ENCODE measurements at regions not wholly inside any gene's neighbourhood (a gene's known extent, or its start where the extent isn't known, plus 50 kb on each side); places are given as distances from the start of the nearest gene placed in this dataset.

DNA sequence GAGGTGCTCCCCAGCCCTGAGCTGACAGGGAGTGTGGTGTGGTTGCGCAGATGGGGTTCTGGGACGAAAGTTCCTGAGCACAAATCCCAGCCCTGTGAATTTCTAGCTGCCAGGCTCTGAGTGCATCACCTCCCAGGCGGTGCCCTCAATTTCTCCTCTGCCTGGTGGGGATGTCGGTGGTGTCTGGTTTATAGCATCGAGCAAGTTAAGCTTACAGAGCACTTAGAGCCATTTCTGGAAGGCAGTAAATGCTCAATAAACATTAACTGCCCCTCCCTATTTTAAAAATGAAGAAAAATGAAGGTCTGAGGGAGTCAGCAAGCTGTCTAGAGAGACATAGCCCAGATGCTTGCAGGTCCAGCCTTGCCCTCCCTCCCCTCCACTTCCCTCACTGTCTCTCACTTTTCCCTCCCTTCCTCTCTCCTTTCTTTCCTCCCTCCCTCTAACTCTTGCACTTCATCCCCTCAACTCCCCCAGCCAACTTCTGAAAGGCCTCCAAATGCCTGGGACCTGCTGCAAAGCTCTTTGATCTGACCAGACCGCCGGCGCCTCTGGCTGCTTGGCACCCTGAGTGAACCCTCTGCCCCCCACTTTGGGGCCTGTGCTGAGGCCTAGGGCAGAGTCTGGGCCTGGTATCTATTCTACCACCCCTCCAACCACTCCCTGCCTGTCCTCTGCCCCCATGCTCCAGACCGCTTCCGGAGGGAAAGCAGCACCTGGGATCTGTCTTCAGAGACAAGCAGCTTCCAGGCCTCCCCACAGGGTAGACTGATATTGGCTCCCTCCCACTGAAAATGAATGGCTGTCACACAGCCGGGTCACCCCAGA lies 438.3 kb downstream of the RPS24 start (continued):
- TF ChIP-seq EZH2 (IDR thresholded peaks at IDR 0.05) (no peak), ZNF274 (IDR thresholded peaks at IDR 0.05; ENCODE audit: low read depth, low read length) (no peak), ZFX (IDR thresholded peaks at IDR 0.05) (no peak)
- TF ChIP-seq, protein P1, sequence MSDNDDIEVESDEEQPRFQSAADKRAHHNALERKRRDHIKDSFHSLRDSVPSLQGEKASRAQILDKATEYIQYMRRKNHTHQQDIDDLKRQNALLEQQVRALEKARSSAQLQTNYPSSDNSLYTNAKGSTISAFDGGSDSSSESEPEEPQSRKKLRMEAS (IDR thresholded peaks at IDR 0.05), result no peak

DNA sequence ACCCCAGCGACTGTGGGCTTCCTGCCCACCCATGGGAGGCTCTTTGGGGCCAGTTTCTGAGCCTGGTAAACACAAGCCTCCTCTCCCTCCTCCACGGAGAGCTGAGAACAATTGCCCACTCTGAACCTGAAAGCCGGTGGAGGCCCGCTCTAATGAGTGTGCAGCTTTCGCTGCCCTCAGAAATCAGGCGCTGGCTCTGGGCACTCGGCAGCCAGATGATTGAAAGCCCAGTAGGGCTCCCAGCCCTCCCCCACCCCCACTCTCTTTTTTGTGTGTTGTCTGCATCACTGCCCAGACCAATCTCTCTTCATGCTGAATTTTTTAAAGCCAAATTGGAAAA lies 438.9 kb downstream of the RPS24 start:
- Histone ChIP-seq H3K9me3 (ENCODE audit: control insufficient read depth in 1 of 2, insufficient read depth in 1 of 2, low read depth in 1 of 2, low read length in 2 of 2) (no peaks in the 10 kb centered on the region), H3K79me2 (ENCODE audit: insufficient read depth, low read length) (no peaks in the 10 kb centered on the region), H3K36me3 (ENCODE audit: control insufficient read depth in 1 of 2, insufficient read depth in 2 of 2, low read length in 2 of 2) (no peaks in the 10 kb centered on the region), H3K9ac (ENCODE audit: low read length) (no peak overlapping the region), H3K27ac (ENCODE audit: low read depth, low read length) (no peak overlapping the region), H3K4me3 (replicated peaks in 1 of 2; ENCODE audit: low read depth in 1 of 2, low read length in 2 of 2) (no peak overlapping the region), H3K27me3 (ENCODE audit: insufficient read depth, low read length) (peaks cover 7% of the 10 kb centered on the region; the same call in 1 of the 2 replicates), H4K20me1 (ENCODE audit: insufficient read depth) (no peaks in the 10 kb centered on the region), H3K4me2 (ENCODE audit: low read length) (no peak overlapping the region), H3K4me1 (ENCODE audit: control insufficient read depth in 1 of 2, insufficient read depth in 2 of 2, low read length in 2 of 2) (no peaks in the 10 kb centered on the region), H3K9me2 (ENCODE audit: insufficient read depth) (no peaks in the 10 kb centered on the region), H2AFZ (ENCODE audit: low read depth, low read length, poor library complexity, severe bottlenecking) (no peak overlapping the region)
- no peak for ATAC-seq
- ChIA-PET RAD21 (ENCODE audit: low non-redundant PET in 1 of 2, low total read pairs in 2 of 2, uncharacterized antibody in 2 of 2, unreplicated experiment in 2 of 2) (no interaction called here), CTCF (no interaction called here), POLR2A (no interaction called here)
- TF ChIP-seq SIN3A (IDR thresholded peaks at IDR 0.05; ENCODE audit: low read depth), result no peak
- TF ChIP-seq, protein P1 (IDR thresholded peaks at IDR 0.05), result no peak
- TF ChIP-seq TCF7L2 (IDR thresholded peaks at IDR 0.05; ENCODE audit: borderline replicate concordance, extremely low read depth, insufficient read depth, insufficient read length), result no peak
- TF ChIP-seq SP1 (IDR thresholded peaks at IDR 0.05; ENCODE audit: low read depth), result no peak
- BruUV-seq (replicated peaks), result no TSS peak
- DNase-seq (ENCODE audit: low read depth, low spot score), result no peak
- intact Hi-C loops (cut with micrococcal nuclease), result no loop called here

DNA sequence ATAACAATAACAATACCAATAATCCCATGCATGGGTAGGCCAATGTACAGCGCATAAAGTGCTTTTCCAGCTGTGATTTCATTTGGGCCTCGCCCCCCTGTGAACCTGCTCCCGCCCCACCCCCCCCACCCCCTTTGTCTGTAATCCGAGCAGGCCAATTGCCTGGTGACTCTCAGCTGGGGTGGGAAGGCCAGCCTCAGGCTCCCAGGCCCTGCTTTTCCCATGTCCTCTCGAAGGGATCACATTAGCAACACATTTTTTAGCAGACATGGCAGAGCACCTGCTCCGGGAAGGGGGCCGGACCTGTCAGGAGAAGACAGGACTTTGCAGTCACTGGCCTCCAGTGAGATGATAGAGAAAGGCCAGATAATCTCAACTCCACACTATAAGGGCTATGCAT lies 439.3 kb downstream of the RPS24 start:
- Histone ChIP-seq H3K36me3 (ENCODE audit: control insufficient read depth in 1 of 2, insufficient read depth in 2 of 2, low read length in 2 of 2) (no peaks in the 10 kb centered on the region), H3K27me3 (ENCODE audit: insufficient read depth, low read length) (peaks cover 10% of the 10 kb centered on the region; the same call in 1 of the 2 replicates), H3K27ac (ENCODE audit: low read depth, low read length) (no peak overlapping the region), H2AFZ (ENCODE audit: low read depth, low read length, poor library complexity, severe bottlenecking) (no peak overlapping the region), H4K20me1 (ENCODE audit: insufficient read depth) (no peaks in the 10 kb centered on the region), H3K4me1 (ENCODE audit: control insufficient read depth in 1 of 2, insufficient read depth in 2 of 2, low read length in 2 of 2) (no peaks in the 10 kb centered on the region), H3K4me2 (ENCODE audit: low read length) (no peak overlapping the region), H3K79me2 (ENCODE audit: insufficient read depth, low read length) (no peaks in the 10 kb centered on the region), H3K9ac (ENCODE audit: low read length) (no peak overlapping the region), H3K9me2 (ENCODE audit: insufficient read depth) (no peaks in the 10 kb centered on the region), H3K9me3 (ENCODE audit: control insufficient read depth in 1 of 2, insufficient read depth in 1 of 2, low read depth in 1 of 2, low read length in 2 of 2) (no peaks in the 10 kb centered on the region), H3K4me3 (replicated peaks in 1 of 2; ENCODE audit: low read depth in 1 of 2, low read length in 2 of 2) (no peak overlapping the region)
- intact Hi-C loops (cut with micrococcal nuclease), result no loop called here
- TF ChIP-seq EGR1 (IDR thresholded peaks at IDR 0.05; ENCODE audit: low read depth), result no peak
- no peak for TF ChIP-seq SRF (IDR thresholded peaks at IDR 0.05; ENCODE audit: low read depth)
- TF ChIP-seq POLR2A (IDR thresholded peaks at IDR 0.05; ENCODE audit: borderline replicate concordance, extremely low read depth, insufficient read depth, insufficient read length), result no peak
- TF ChIP-seq, protein P1 (IDR thresholded peaks at IDR 0.05), result no peak
- TF ChIP-seq EZH2phosphoT487 (IDR thresholded peaks at IDR 0.05; ENCODE audit: borderline replicate concordance), result no peak
- TF ChIP-seq, protein P2, sequence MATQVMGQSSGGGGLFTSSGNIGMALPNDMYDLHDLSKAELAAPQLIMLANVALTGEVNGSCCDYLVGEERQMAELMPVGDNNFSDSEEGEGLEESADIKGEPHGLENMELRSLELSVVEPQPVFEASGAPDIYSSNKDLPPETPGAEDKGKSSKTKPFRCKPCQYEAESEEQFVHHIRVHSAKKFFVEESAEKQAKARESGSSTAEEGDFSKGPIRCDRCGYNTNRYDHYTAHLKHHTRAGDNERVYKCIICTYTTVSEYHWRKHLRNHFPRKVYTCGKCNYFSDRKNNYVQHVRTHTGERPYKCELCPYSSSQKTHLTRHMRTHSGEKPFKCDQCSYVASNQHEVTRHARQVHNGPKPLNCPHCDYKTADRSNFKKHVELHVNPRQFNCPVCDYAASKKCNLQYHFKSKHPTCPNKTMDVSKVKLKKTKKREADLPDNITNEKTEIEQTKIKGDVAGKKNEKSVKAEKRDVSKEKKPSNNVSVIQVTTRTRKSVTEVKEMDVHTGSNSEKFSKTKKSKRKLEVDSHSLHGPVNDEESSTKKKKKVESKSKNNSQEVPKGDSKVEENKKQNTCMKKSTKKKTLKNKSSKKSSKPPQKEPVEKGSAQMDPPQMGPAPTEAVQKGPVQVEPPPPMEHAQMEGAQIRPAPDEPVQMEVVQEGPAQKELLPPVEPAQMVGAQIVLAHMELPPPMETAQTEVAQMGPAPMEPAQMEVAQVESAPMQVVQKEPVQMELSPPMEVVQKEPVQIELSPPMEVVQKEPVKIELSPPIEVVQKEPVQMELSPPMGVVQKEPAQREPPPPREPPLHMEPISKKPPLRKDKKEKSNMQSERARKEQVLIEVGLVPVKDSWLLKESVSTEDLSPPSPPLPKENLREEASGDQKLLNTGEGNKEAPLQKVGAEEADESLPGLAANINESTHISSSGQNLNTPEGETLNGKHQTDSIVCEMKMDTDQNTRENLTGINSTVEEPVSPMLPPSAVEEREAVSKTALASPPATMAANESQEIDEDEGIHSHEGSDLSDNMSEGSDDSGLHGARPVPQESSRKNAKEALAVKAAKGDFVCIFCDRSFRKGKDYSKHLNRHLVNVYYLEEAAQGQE (IDR thresholded peaks at IDR 0.05; ENCODE audit: low read depth), result no peak
- TF ChIP-seq RAD21 (IDR thresholded peaks at IDR 0.05; ENCODE audit: low read depth), result no peak
- no peak for TF ChIP-seq ELF1 (IDR thresholded peaks at IDR 0.05; ENCODE audit: borderline replicate concordance, low read depth)
- TF ChIP-seq JUND (IDR thresholded peaks at IDR 0.05), result no peak
- TF ChIP-seq POLR2AphosphoS5 (IDR thresholded peaks at IDR 0.05; ENCODE audit: low read depth, low read length), result no peak
- ATAC-seq (no peak), DNase-seq (ENCODE audit: low read depth, low spot score) (no peak)
- POLR2A ChIA-PET, result no interaction called here
- no TSS peak for BruUV-seq (replicated peaks)
- RAD21 ChIA-PET (ENCODE audit: low non-redundant PET in 1 of 2, low total read pairs in 2 of 2, uncharacterized antibody in 2 of 2, unreplicated experiment in 2 of 2), result no interaction called here
- CTCF ChIA-PET, result no interaction called here

All from HCT116 (cell line).